Brain microvascular endothelial cell (primary cell): ENCODE measurements at regions not wholly inside any gene's neighbourhood (a gene's known extent, or its start where the extent isn't known, plus 50 kb on each side); places are given as distances from the start of the nearest gene placed in this dataset.

ENCODE experiments used
- DNase-seq: peaks from one replicate; pipeline ENCODE4 v3.0.0-alpha.2; 2020
- H3K27ac ChIP-seq: fragments of 250-450 bp; sonication (Bioruptor Pico); 2 replicates; pipeline ENCODE4 v1.5.1; 2020; ENCODE audit warnings: mild to moderate bottlenecking, moderate library complexity
- H3K27me3 ChIP-seq: fragments of 250-450 bp; sonication (Bioruptor Pico); replicated peaks from 2 replicates; pipeline ENCODE4 v1.5.1; 2020; ENCODE audit warnings: mild to moderate bottlenecking
- H3K36me3 ChIP-seq: fragments of 250-450 bp; sonication (Bioruptor Pico); replicated peaks from 2 replicates; pipeline ENCODE4 v1.5.1; 2020; ENCODE audit warnings: mild to moderate bottlenecking
- H3K4me3 ChIP-seq: 2 replicates; pipeline ENCODE4 v1.5.1; 2011; ENCODE audit warnings: low read depth, mild to moderate bottlenecking, control low read depth, low read length, moderate library complexity
- CTCF ChIP-seq: IDR thresholded peaks from 2 replicates; pipeline ENCODE4 v1.5.1; 2011; ENCODE audit warnings: low read depth, mild to moderate bottlenecking, moderate library complexity, low read length, control low read depth, inconsistent platforms; ENCODE audit errors: missing control alignments
- in situ Hi-C: cut with HindIII; loops from 2 replicates; pipeline ENCODE4 v1.10.0; 2017; ENCODE audit warnings: low sequenced_read_pairs, low pct_ligation_motif_present

GRCh38 chr6:3591970-3592369, 135.1 kb upstream of the SLC22A23 start:
- in situ Hi-C loops: no loop called here
- TF ChIP-seq CTCF: no peak
- Histone ChIP-seq H3K4me3 (no peak overlapping the region), H3K27me3 (no peaks in the 10 kb centered on the region), H3K27ac (peak overlapping the region; percentile 92), H3K36me3 (no peaks in the 10 kb centered on the region)
- no peak for DNase-seq

- no peak overlapping the region for H3K27ac ChIP-seq
- in situ Hi-C loops: no loop called here
- no peaks in the 10 kb centered on the region for H3K36me3 ChIP-seq
- no peak for TF ChIP-seq CTCF
- no peaks in the 10 kb centered on the region for H3K27me3 ChIP-seq
- no peak overlapping the region for H3K4me3 ChIP-seq
- DNase-seq: no peak
Measured at GRCh38 chr6:3587660-3588059, 130.8 kb upstream of the SLC22A23 start.

- TF ChIP-seq CTCF: no peak
- Histone ChIP-seq H3K36me3 (no peaks in the 10 kb centered on the region), H3K27me3 (no peaks in the 10 kb centered on the region), H3K27ac (peak overlapping the region; percentile 86), H3K4me3 (no peak overlapping the region)
- in situ Hi-C loops: no loop called here
- DNase-seq: peak; percentile 40
Measured at GRCh38 chr6:3585320-3585935, 128.6 kb upstream of the SLC22A23 start.

- DNase-seq: no peak
- Histone ChIP-seq H3K27ac (peak overlapping the region; percentile 41), H3K27me3 (no peaks in the 10 kb centered on the region), H3K4me3 (no peak overlapping the region), H3K36me3 (no peaks in the 10 kb centered on the region)
- in situ Hi-C loops: no loop called here
- TF ChIP-seq CTCF: no peak
Measured at GRCh38 chr6:3584606-3585005, 127.8 kb upstream of the SLC22A23 start.

GRCh38 chr6:3581469-3581868, 124.6 kb upstream of the SLC22A23 start:
- TF ChIP-seq CTCF: no peak
- Histone ChIP-seq H3K36me3 (no peaks in the 10 kb centered on the region), H3K4me3 (no peak overlapping the region), H3K27me3 (no peaks in the 10 kb centered on the region), H3K27ac (no peak overlapping the region)
- in situ Hi-C loops: no loop called here
- DNase-seq: no peak

GRCh38 chr6:3579652-3580175, 122.9 kb upstream of the SLC22A23 start:
- no peak for DNase-seq
- Histone ChIP-seq H3K27me3 (no peaks in the 10 kb centered on the region), H3K36me3 (no peaks in the 10 kb centered on the region), H3K27ac (no peak overlapping the region), H3K4me3 (no peak overlapping the region)
- in situ Hi-C loops: no loop called here
- TF ChIP-seq CTCF: no peak
